GM13977 (cell line): ENCODE measurements at regions not wholly inside any gene's neighbourhood (a gene's known extent, or its start where the extent isn't known, plus 50 kb on each side); places are given as distances from the start of the nearest gene placed in this dataset.

Source experiments
- DNase-seq: peaks from one replicate; pipeline ENCODE4 v3.0.0; 2012; ENCODE audit warnings: low spot score
- in situ Hi-C: fragments of 300-500 bp; cut with MboI; formaldehyde crosslinking; loops from one replicate; pipeline ENCODE4 v1.12.0; 2022; ENCODE audit warnings: low sequenced_read_pairs, low pct_unique_long_range_greater_than_20kb, mixed read lengths, inconsistent platforms; ENCODE audit not compliant: unreplicated experiment
- TF ChIP-seq, protein P1 (sequence below): IDR thresholded peaks from 2 replicates; pipeline ENCODE4 v1.5.1; 2012; ENCODE audit warnings: mild to moderate bottlenecking, control low read depth; ENCODE audit not compliant: insufficient read depth; ENCODE audit errors: extremely low read depth, missing control alignments

DNA sequence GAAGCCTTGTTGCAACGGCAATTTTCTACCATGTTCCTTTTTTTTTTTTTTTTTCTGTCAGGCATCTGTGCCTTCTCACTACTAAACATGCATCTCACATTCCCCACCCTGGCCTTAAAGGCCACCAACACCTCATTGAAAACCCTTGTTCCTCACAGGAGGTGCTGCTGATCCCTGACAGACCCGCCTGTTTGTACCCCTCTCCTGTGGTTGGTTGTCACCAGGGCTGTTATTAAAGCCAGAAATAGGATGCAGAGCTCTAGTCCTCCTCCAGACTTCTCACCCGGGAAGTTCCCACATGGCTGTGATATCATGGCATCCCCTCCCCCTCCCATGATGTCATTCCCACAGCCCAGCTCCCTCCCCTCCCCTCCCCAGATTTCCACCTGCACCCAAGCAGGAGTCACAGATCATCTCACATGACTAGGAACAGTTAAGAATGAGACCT is 302.8 kb upstream of the NCAM1 start:
- no peak for DNase-seq
- in situ Hi-C loops = no loop called here
- TF ChIP-seq, protein P1, sequence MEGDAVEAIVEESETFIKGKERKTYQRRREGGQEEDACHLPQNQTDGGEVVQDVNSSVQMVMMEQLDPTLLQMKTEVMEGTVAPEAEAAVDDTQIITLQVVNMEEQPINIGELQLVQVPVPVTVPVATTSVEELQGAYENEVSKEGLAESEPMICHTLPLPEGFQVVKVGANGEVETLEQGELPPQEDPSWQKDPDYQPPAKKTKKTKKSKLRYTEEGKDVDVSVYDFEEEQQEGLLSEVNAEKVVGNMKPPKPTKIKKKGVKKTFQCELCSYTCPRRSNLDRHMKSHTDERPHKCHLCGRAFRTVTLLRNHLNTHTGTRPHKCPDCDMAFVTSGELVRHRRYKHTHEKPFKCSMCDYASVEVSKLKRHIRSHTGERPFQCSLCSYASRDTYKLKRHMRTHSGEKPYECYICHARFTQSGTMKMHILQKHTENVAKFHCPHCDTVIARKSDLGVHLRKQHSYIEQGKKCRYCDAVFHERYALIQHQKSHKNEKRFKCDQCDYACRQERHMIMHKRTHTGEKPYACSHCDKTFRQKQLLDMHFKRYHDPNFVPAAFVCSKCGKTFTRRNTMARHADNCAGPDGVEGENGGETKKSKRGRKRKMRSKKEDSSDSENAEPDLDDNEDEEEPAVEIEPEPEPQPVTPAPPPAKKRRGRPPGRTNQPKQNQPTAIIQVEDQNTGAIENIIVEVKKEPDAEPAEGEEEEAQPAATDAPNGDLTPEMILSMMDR = no peak

DNA sequence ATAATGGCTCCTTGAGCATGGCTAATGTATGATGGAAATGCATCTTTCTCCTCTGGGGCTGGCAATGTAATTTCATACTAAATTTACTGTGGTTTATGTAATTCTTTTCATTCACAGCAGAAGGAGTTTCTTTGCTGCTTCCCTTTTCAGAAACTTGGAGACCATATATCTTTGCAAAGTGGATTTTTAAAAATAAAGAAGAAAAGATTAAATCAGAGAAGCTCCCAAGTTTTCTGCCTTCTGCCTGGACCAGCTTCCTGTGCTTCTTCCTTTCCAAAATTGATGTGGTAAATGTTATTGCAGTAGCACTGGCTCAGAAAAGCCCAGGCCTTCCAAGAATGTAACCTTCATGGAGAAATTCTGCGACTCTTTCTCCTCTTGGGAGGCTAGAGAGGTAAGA is 300.1 kb upstream of the NCAM1 start:
- in situ Hi-C loops = no loop called here

DNA sequence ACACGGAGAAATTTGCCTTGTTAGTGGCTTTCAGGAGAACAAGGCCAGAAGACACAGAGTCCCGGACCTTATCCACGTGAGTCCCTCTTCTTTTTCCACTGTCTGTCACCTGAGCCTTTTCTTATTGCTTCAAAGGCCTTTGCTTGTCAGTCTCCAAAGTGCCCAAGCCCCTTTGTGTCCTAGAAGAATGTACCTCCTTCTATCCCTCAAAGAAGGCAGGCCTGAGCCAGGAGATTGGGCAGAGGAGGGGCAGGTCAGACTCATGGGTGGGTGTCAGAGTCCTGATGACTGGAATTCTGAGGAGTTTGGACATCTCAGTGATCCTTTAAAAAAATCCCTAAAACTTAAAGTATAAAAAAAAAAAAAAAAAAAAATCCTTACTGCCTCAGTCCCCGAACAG is 299.6 kb upstream of the NCAM1 start:
- in situ Hi-C loops = no loop called here
- TF ChIP-seq, protein P1 = no peak
- DNase-seq = no peak

More for the DNA sequence above, 300.1 kb upstream of the NCAM1 start:
- DNase-seq = no peak
- TF ChIP-seq, protein P1 = no peak

DNA sequence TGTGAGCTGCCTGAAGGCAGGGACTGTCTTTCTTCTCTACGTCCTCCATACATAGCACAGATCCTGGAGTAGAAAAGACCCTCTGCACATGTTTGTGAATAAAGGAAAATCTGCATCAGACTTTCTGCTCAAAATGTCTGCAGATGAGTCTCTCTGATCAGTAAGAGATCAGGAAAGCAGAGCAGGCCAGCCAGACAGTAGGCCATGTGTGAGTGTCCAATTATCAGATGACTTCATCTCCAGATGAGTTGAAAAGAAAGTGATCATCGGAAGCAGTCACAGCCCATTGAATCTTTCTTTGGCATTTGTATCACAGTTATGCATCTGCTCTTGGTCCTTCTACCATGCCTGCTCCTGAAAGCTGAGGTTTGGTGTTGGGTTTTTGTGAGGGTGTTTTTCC is 298.7 kb upstream of the NCAM1 start:
- TF ChIP-seq, protein P1 = no peak
- no peak for DNase-seq
- in situ Hi-C loops = no loop called here

DNA sequence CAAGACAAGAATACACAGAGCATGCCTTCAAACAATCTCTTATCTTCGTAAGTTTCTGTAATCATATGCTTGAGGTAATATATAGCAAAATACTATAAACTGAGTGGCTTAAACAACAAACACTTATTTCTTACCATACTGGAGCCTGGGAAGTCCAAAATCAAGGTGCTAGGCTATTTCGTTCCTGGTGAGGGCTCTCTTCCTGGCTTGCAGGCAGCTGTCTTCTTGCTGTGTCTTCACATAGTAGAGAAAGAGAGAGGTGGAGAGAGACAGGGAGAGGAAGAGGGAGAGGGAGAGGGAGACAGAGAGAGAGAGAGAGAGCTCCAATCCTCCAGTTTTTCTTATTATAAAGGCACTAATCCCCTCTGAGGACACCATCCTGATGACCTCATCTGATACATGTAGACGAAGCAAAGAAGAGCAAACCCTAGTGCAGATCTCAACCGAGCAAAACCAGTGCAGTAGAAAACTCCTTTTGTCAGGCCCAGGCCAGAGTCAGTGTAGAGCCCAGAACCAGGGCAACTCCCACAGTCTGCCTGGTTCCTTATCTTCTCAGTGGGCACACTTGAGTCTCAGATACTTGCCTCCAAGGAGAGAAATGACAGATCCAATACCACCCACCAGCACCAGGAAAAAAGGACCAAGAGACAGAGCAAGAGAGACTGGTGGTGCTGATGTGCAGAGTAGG is 297.1 kb upstream of the NCAM1 start:
- TF ChIP-seq, protein P1 = no peak
- in situ Hi-C loops = no loop called here
- no peak for DNase-seq

DNA sequence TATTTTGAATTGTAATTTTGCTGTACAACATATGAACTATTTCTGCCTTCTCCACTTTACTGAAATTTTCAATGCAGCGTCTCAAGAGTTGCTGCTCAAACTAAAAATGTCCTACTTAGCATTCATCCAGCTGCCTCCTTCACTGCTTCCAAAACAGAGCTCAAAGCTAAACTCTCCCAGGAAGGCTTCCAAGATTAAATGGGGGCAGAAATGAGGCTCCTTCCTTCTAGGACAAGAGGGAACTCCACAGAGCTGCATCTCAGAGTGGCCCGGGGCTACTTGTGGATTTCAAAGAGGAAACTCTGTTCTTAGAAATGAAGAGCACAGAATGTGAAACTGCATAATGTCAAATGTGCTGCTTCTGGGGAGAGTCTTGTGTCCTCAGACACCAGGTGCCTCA is 295.9 kb upstream of the NCAM1 start:
- in situ Hi-C loops = no loop called here
- TF ChIP-seq, protein P1 = no peak
- no peak for DNase-seq

DNA sequence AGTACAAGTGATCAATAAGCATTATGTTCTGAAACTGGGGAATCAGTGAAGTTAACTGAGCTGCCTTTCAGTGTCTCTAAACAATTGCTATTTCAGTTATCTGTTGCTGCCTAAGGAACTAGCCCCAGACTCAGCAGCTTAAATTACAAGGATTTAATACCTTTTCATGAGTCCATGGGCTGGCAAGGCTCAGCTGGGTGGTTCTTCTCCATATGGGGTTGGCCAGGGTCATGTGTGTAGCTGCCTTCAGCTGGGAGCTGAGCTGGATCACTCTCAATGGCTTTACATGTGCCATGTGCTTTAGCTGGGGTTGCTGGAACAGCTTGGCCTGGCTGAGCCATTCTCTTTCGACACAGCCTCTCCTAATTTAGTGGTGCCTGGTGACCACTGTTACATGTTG is 295.0 kb upstream of the NCAM1 start:
- TF ChIP-seq, protein P1 = no peak
- in situ Hi-C loops = no loop called here
- no peak for DNase-seq
